GM21529 (cell line): ENCODE measurements at regions not wholly inside any gene's neighbourhood (a gene's known extent, or its start where the extent isn't known, plus 50 kb on each side); places are given as distances from the start of the nearest gene placed in this dataset.
A peak's percentile ranks its signal among the peaks of the same experiment; 100 is the strongest.

Experiments
- ATAC-seq: cut with Tn5 transposase; IDR thresholded peaks from one replicate; pipeline ENCODE4 v1.9.1; 2021; ENCODE audit not compliant: unreplicated experiment

DNA sequence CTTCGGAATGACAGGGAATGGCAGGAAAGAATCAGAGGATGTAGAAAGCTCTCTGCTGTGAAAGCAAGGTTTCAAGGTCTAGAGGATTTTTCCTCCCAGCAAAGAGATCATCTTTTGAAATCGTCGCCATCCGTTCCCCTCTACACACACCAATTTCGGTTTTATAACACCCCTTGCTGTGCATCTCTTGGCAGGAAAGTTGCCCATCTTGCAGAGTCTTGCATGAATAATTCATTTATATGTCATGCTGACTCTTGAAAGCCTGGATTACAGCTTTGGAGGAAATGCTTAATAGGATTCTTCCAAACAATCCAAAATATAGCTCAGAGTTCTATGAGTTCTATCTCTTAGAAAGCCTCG is 262.7 kb downstream of the CHL1 start:
- no peak for ATAC-seq

DNA sequence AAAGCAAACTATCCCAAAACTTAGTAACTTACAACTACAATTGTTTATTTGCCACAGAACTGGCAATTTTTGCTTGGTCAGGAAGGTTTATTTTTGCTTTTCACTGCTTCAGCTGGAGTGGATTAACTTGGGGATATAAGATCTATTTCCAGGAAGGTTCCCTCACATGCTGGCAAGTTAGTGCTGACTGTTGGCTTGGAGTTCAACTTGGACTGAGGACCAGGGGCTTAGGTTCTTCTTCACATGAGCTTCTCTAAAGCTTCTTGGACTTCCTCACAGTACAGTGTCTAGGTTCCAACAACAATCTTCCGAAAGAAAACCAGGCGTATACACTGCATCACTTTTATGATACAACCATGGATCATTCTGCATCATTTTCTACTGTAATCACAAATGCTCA is 264.4 kb downstream of the CHL1 start:
- no peak for ATAC-seq

GRCh38 chr3:462851-463250 is 266.3 kb downstream of the CHL1 start:
- ATAC-seq, result no peak

DNA sequence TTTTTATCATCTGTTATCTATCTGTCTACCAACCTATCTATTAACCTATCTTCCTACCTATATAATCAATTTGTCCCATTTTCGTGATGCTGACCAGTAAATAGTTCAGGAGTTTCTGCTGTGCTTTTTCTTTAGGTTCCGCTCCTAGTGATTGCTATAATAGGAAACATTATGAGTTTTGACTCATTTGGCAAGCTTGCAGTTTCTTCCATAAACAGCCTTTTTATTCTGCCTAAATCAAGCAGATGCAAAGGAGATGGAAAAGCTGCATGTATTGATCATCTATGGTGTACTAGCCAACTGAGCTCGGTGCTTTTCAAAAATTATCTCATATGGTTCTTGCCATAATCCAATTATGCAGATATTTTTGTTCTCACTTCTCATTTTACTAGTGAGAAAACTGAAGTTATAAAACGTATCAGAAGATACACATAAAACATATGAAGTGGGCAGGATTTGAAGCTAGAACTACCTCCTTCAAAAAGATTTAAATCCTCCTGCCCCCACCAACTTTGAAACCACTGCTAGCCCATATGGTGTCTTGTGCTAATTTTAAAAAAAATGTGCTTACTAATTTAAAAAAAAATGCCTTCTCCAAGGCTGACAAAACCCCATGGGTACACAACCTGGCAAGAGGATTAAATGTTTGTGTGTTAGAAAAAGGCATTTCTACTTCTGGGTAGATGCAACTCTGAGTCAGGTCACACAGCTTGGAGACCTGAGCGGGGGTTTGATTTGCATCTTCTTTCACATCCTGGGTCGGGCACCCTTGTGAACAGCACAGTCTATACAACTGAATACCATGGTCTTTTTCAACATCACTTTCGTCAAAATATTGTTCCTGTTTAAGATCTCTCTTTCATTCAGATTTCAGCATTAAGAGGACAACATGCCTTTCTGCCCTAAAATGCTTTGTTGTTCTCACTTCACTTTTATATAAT is 267.0 kb downstream of the CHL1 start:
- ATAC-seq, result peak; percentile 97

DNA sequence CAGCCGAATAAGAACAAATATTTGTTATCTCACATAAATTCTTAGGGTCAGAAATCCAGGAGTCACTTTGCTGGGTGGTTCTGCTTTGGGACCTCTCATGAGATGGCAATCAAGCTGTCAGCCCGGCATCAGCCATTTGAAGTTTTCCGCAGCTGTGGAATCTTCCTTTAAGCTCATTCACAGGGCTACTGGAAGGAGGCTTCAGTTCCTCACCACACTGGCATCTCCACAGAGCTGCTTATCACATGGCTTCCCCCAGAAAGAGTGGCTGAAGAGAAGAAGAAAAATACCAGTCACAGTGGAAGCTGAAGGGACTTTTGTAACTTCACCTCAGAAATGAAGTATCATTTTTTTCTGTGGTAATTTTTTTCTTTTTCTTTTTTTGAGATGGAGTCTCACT is 267.7 kb downstream of the CHL1 start:
- peak; percentile 36 for ATAC-seq

- ATAC-seq, result peak; percentile 19
These were observed 271.6 kb downstream of the CHL1 start for GRCh38 chr3:468172-468571.

GRCh38 chr3:473033-473800 is 276.7 kb downstream of the CHL1 start:
- no peak for ATAC-seq

DNA sequence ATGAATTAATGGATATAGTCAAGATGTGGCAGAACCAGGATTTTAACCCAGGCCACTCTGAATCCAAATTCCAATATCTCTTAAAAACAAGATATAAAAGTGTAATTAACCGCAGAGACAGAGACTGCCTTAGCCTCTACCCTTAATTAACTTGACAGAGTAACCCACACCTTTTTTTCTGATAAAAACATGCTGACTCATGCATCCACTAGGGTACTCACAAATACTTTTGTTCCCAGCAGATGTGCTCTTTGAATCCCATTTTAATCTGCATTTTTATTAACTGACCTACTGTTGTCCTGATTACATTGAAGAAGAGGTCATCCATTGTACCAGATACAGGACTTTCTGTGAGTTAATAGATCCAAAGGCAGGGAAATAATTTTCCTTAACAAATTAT is 278.3 kb downstream of the CHL1 start:
- ATAC-seq, result no peak

DNA sequence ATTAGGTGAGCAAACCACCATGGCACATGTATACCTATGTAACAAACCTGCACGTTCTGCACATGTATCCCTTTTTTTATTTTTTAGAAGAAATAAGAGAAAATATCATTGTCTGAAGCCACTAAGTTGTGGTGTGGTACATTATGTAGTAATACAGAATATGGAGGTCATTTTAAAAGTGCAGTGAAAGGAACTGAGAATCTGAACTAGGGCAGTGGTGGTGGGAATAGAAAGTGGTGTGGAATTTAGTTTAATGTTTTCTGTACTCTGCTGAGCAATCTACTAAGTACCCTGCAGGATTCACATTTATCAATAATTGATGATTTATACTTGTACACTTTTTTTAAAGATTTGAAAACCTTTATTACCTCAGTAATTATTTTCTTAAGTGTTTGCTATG is 283.5 kb downstream of the CHL1 start:
- ATAC-seq, result peak; percentile 61

DNA sequence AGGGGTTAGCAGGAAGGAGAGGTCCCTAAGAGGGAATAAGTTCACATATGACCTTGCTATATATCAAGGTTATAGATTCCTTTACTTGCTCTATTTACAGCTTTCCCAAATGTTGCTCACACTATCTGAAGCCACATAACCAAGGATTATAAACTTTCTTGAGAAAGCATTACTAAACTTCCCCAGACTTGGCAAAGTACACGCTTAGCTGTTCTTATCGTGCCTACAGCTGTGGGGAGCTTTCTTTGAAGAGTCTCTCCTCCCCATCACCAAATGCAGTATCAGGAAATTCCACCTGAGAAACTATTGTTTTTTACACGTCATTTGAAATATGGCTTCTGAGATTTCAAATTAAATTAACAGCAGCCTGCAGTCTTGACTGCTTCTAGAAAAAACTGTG is 284.5 kb downstream of the CHL1 start:
- no peak for ATAC-seq

DNA sequence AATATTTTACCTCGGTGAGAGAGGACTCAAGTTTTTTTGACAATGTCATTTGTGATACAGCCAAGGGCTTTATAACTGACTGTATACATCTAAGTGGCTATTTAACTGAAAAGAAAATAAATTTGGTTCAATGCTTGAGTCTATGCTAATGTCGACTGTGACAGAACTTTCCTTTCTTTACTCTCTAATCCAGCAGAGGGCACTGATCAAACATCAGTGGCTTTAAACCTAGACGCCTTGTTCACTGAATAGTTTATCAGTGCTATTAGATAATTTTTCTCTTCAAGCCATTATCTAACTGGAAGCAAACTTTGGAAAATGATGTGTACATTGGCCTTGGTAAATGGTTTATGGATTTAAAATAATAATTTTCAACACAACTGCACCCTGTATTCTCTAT is 285.1 kb downstream of the CHL1 start:
- peak; percentile 64 for ATAC-seq

- no peak for ATAC-seq
These were observed 285.9 kb downstream of the CHL1 start for GRCh38 chr3:482479-482878.

DNA sequence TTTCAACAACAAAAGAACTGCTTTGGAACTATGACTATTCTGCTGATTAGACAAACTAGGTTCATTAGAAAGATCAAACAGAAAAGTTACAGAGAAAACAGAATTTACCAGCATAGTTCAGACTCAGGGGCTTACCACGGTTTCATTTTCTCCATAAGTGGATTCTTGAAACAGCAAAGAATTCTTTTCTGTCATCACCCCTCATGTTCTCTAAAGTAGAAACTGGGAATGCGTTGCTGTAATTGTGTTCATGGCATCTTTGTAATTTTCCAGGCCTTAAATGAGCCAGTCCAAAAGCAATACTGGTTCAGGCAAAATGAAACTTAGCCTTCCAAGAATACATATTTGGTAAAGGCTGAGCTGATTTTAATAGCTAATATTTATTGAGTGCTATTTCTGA is 287.8 kb downstream of the CHL1 start:
- ATAC-seq, result no peak

GRCh38 chr3:487614-488013 is 291.1 kb downstream of the CHL1 start:
- no peak for ATAC-seq

DNA sequence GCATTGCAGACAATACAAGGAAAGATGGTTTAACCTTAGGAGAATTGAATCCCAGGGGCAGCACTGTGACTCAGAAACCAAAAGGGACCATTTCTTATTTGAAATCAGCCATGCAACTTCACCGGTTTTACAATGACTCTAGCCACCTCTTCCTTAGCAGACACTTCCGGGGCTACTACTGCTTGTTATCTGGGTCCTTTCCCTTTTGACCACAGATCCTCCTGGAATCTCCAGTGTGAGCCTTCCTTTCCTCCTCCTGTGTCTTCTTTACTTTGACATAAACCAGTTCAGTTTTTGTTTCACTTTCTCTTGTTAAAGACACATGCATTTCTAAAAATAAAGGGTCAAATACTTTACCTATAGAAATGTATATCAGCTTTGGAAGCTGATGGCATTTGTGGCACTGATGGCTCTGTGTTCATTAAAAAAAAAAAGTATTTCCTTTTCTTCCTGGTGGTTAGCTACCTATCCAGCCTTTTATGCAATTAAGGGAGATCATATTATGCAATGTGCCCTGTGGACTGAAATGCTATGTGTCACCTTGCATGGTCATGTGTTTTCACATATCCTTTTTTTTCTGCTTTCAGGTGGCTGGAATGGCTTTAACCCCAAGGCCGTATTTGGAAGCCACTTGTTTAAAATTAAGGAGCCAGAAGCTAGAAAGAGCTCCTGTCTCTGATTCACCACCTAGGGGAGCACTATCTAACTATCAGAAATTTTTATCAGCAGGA is 296.2 kb downstream of the CHL1 start:
- ATAC-seq, result peak; percentile 63

GRCh38 chr3:494190-494589 is 297.6 kb downstream of the CHL1 start:
- no peak for ATAC-seq

GRCh38 chr3:498487-498886 is 301.9 kb downstream of the CHL1 start:
- no peak for ATAC-seq

DNA sequence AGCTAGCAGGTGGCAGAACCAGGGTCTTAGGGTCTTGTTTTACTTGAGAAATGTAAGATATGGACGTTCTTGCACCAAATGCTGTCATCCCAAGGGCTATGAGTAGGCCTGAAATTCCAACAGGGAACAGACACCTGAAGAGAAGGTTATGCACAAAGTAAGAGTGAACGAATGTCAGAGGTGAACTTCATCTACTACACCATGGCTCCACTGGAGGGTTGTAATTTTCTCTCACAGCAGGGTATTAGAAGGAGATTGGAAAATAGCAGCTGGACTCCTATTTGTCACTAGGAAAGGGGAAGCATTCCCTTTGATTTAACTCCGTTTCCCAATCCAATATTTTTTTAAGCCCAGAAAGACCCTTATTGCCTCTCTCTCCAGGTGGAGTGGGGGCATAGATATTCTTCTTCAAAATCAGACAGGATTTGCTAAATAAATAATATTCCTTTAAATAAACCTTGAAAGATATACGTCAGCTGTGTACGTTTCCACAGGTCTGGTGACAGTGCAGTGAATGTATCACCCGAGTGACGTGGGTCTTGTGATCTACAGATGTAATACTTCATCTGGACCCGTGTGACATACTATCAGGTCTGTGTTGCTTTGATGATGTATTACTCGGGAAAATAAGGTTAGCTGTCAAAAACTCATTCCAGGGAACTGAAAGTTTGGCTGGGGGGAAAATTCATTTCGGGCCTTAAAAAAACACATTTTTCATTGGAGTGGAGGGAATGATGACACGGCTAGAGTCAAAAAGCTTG is 302.6 kb downstream of the CHL1 start:
- ATAC-seq, result no peak

DNA sequence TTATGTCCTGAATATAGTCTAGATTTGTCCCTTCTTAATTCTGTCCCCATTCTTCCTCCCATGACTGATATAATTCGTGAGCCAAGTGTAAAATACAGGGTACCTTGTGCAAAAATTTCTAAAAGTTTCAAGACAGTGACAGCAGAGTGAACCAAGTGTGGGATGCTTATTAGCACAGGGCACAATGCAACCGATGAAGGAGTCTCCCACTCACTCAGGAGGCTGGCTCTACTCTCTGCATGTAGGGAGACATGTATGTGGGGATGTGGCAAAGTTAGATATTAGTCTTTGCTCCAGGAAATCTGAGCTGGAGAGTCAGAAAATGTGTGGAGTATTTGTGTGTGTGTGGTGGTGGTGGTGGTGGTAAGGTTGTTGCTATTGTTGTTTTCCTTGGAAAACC is 305.9 kb downstream of the CHL1 start:
- ATAC-seq, result no peak

DNA sequence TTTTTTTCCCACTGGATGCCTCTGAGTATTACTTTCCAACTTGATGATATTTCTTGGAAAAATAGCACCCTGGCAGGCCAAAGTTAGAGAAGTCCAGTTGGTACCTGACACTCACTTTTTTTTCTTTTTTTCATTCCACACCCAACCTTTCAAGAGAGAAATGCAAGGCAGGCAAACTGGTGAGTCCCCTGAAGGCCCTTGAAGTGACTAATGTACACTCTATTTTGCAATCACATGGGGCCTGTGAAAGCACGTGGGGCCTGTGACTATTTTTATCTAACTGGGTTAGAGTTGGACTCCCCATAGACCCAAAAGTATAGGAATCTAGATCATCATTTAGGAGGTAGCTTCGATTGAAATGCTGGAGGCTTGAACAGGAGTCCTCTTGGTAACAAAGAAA is 316.7 kb downstream of the CHL1 start:
- no peak for ATAC-seq

DNA sequence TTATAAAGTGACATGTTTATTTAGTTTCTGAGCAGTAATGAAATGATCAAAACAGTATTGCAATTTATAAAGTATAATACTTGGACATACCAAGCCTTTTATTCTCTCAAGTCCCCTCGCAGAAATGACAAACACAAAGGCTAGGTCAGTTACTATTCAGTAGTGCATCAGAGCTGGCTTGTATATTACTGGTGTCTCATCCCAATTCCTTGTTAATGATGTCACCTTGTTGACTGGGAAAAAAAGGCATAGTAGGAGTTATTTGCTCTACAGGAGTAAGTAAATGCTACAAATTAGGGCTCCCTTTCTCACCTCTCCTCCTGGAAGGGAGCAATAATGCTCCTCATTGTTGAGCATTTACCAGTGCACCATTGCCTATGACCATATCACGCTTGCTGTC is 317.6 kb downstream of the CHL1 start:
- no peak for ATAC-seq
